Fibroblast of lung (primary cell): ENCODE measurements at regions not wholly inside any gene's neighbourhood (a gene's known extent, or its start where the extent isn't known, plus 50 kb on each side); places are given as distances from the start of the nearest gene placed in this dataset.

Experiments
- DNase-seq, 2 donors: peaks; one replicate each; pipeline versions ENCODE4 v3.0.0 to v3.0.0-alpha.2; 2010; ENCODE audit warnings: low read depth in 2 of 2
- H2AFZ ChIP-seq: 2 replicates; pipeline ENCODE4 v1.5.1; 2012; ENCODE audit warnings: low read length, control low read depth, inconsistent platforms
- H3K27ac ChIP-seq: 2 replicates; pipeline ENCODE4 v1.5.1; 2011; ENCODE audit warnings: low read length, control low read depth; ENCODE audit not compliant: insufficient read depth
- H3K27me3 ChIP-seq: 2 replicates; pipeline ENCODE4 v1.5.1; 2011; ENCODE audit warnings: mild to moderate bottlenecking, low read length; ENCODE audit not compliant: control insufficient read depth, insufficient read depth
- H3K36me3 ChIP-seq: 2 replicates; pipeline ENCODE4 v1.5.1; 2011; ENCODE audit warnings: low read length; ENCODE audit not compliant: control insufficient read depth, insufficient read depth
- H3K4me1 ChIP-seq: 2 replicates; pipeline ENCODE4 v1.5.1; 2011; ENCODE audit warnings: low read length; ENCODE audit not compliant: control insufficient read depth, insufficient read depth; ENCODE audit errors: extremely low read depth
- H3K4me2 ChIP-seq: 2 replicates; pipeline ENCODE4 v1.5.1; 2011; ENCODE audit warnings: low read length, control low read depth; ENCODE audit not compliant: insufficient read depth; ENCODE audit errors: extremely low read depth
- H3K4me3 ChIP-seq, 4 experiments: fragments of 200-600 bp in 1 of 4; sonication (generic) in 1 of 4; replicated peaks in 1 of 4; 2 replicates each; pipeline ENCODE4 v1.5.1; 2011 to 2016; ENCODE audit warnings: low read length in 4 of 4, low read depth in 3 of 4, mild to moderate bottlenecking in 3 of 4, control low read depth in 2 of 4, inconsistent platforms in 1 of 4, mixed read lengths in 1 of 4; ENCODE audit not compliant: insufficient read depth in 1 of 4; ENCODE audit errors: control extremely low read depth in 1 of 4
- H3K79me2 ChIP-seq: 2 replicates; pipeline ENCODE4 v1.5.1; 2012; ENCODE audit warnings: mild to moderate bottlenecking, low read length, inconsistent platforms; ENCODE audit not compliant: control insufficient read depth, insufficient read depth
- H3K9ac ChIP-seq: 2 replicates; pipeline ENCODE4 v1.5.1; 2011; ENCODE audit warnings: mild to moderate bottlenecking, low read length, control low read depth; ENCODE audit not compliant: insufficient read depth
- H3K9me3 ChIP-seq: 2 replicates; pipeline ENCODE4 v1.5.1; 2012; ENCODE audit warnings: low read depth, low read length; ENCODE audit not compliant: control insufficient read depth, insufficient read depth
- H4K20me1 ChIP-seq: 2 replicates; pipeline ENCODE4 v1.5.1; 2011; ENCODE audit warnings: low read length; ENCODE audit not compliant: control insufficient read depth, insufficient read depth; ENCODE audit errors: extremely low read depth
- EZH2 ChIP-seq: IDR thresholded peaks from 2 replicates; pipeline ENCODE4 v1.5.1; 2012; ENCODE audit warnings: low read length, control low read depth, mild to moderate bottlenecking; ENCODE audit errors: missing control alignments
- TF ChIP-seq, protein P1 (sequence below), 2 donors: IDR thresholded peaks in 1 of 2; conservative IDR thresholded peaks in 1 of 2; 1 replicate in 1 of 2; 2 replicates in 1 of 2; pipeline ENCODE4 v1.5.1; 2011 to 2012; ENCODE audit warnings: low read length in 2 of 2, control low read depth in 1 of 2, inconsistent platforms in 1 of 2, low read depth in 1 of 2, mild to moderate bottlenecking in 1 of 2

DNA sequence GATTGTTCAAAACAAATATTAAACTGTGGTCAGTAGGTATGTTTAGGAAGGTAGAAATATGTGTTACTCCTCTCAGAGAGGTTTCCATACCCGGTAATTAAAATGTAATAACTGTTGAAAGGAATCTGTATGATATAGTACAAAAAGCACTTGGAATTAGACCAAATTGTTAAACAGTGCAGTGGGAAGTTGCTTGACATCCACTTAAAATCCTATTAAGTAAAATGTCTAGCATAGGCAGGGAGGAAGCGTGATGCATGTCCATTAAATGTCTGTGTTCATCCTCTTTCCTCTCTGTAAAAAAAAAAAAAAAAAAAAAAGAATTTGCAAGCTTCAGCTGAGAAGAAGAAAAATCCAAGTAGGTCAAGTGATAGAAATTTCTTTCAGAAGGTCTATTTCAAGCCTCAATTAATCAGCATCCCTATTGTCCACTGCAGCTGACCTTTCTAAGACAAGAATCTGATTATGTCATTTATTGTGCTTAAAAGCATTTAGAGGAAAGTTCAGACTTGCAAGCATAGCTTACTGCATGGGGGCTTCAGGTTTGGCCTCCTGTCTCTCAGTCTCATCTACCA is 265.6 kb upstream of the RGS6 start:
- Histone ChIP-seq H3K79me2 (no peaks in the 10 kb centered on the region), H3K27ac (no peak overlapping the region), H3K27me3 (no peaks in the 10 kb centered on the region), H3K4me2 (no peak overlapping the region), H3K9me3 (no peaks in the 10 kb centered on the region), H3K36me3 (no peaks in the 10 kb centered on the region), H2AFZ (no peak overlapping the region), H3K9ac (no peak overlapping the region), H3K4me3 (no peak overlapping the region), H3K4me1 (peaks cover 7% of the 10 kb centered on the region), H4K20me1 (no peaks in the 10 kb centered on the region)
- TF ChIP-seq, protein P1, sequence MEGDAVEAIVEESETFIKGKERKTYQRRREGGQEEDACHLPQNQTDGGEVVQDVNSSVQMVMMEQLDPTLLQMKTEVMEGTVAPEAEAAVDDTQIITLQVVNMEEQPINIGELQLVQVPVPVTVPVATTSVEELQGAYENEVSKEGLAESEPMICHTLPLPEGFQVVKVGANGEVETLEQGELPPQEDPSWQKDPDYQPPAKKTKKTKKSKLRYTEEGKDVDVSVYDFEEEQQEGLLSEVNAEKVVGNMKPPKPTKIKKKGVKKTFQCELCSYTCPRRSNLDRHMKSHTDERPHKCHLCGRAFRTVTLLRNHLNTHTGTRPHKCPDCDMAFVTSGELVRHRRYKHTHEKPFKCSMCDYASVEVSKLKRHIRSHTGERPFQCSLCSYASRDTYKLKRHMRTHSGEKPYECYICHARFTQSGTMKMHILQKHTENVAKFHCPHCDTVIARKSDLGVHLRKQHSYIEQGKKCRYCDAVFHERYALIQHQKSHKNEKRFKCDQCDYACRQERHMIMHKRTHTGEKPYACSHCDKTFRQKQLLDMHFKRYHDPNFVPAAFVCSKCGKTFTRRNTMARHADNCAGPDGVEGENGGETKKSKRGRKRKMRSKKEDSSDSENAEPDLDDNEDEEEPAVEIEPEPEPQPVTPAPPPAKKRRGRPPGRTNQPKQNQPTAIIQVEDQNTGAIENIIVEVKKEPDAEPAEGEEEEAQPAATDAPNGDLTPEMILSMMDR (conservative IDR thresholded peaks at IDR 0.05 in 1 of 2, IDR thresholded peaks at IDR 0.05 in 1 of 2; ENCODE audit: low read depth in 1 of 2, low read length in 2 of 2) = no peak
- TF ChIP-seq EZH2 = no peak
- DNase-seq = peak in 1 of 2 donors; percentile 63

GRCh38 chr14:71668186-71668912 is 263.9 kb upstream of the RGS6 start:
- DNase-seq = peak; percentile 19 to 74
- Histone ChIP-seq H3K27ac (no peak overlapping the region), H3K79me2 (no peaks in the 10 kb centered on the region), H3K4me1 (peaks cover 7% of the 10 kb centered on the region), H3K4me2 (no peak overlapping the region), H4K20me1 (no peaks in the 10 kb centered on the region), H3K36me3 (peaks cover 2% of the 10 kb centered on the region), H3K4me3 (no peak overlapping the region), H3K27me3 (no peaks in the 10 kb centered on the region), H3K9me3 (no peaks in the 10 kb centered on the region), H3K9ac (no peak overlapping the region), H2AFZ (no peak overlapping the region)
- no peak for TF ChIP-seq EZH2
- TF ChIP-seq, protein P1 (conservative IDR thresholded peaks at IDR 0.05 in 1 of 2, IDR thresholded peaks at IDR 0.05 in 1 of 2; ENCODE audit: low read depth in 1 of 2, low read length in 2 of 2) = no peak

DNA sequence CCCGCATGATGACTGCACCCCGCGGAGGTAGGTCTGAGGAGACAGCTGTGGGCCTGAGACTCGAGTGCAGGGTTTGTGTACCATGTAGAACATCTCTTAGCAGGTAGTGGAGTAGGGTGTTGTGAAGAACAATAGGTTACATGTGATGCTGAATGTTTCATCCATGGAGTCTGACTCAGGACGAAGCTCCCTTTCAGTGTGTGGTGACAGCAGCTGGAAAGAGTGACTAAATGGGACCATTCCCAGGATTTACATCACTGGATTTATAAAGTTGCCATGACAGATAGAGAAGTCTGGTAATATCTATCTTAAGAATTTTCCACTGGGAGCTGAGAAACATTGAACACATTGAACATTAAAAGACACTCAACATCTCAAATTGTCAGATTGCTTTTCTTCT is 259.6 kb upstream of the RGS6 start:
- H3K27ac ChIP-seq = no peak overlapping the region
- no peaks in the 10 kb centered on the region for H4K20me1 ChIP-seq
- peaks cover 2% of the 10 kb centered on the region for H3K36me3 ChIP-seq
- no peak overlapping the region for H2AFZ ChIP-seq
- no peak overlapping the region for H3K4me3 ChIP-seq
- H3K27me3 ChIP-seq = no peaks in the 10 kb centered on the region
- peak in 1 of 2 donors; percentile 31 for DNase-seq
- H3K9ac ChIP-seq = no peak overlapping the region
- TF ChIP-seq, protein P1 (conservative IDR thresholded peaks at IDR 0.05 in 1 of 2, IDR thresholded peaks at IDR 0.05 in 1 of 2; ENCODE audit: low read depth in 1 of 2, low read length in 2 of 2) = no peak
- no peak for TF ChIP-seq EZH2
- no peaks in the 10 kb centered on the region for H3K79me2 ChIP-seq
- H3K4me2 ChIP-seq = no peak overlapping the region
- no peaks in the 10 kb centered on the region for H3K4me1 ChIP-seq
- H3K9me3 ChIP-seq = no peaks in the 10 kb centered on the region
